Mammary epithelial cell (primary cell): ENCODE measurements at regions not wholly inside any gene's neighbourhood (a gene's known extent, or its start where the extent isn't known, plus 50 kb on each side); places are given as distances from the start of the nearest gene placed in this dataset.

ENCODE experiments used
- CTCF ChIP-seq, 2 donors: IDR thresholded peaks in 1 of 2; conservative IDR thresholded peaks in 1 of 2; 2 replicates each; pipeline ENCODE4 v1.5.1; 2011 to 2012; ENCODE audit warnings: inconsistent platforms in 2 of 2, low read length in 2 of 2, mild to moderate bottlenecking in 2 of 2, control low read depth in 1 of 2, low read depth in 1 of 2; ENCODE audit not compliant: insufficient read depth in 1 of 2; ENCODE audit errors: extremely low read depth in 1 of 2
- EZH2 ChIP-seq: IDR thresholded peaks from 2 replicates; pipeline ENCODE4 v1.6.1; 2012; ENCODE audit warnings: low read length, inconsistent platforms, borderline replicate concordance

- TF ChIP-seq CTCF (conservative IDR thresholded peaks at IDR 0.05 in 1 of 2, IDR thresholded peaks at IDR 0.05 in 1 of 2; ENCODE audit: extremely low read depth in 1 of 2, insufficient read depth in 1 of 2, low read depth in 1 of 2, low read length in 2 of 2) (no peak), EZH2 (no peak)
Measured at GRCh38 chr3:182562274-182562673, 231.0 kb upstream of the ATP11B start.
